Keratinocyte (primary cell): ENCODE measurements at regions not wholly inside any gene's neighbourhood (a gene's known extent, or its start where the extent isn't known, plus 50 kb on each side); places are given as distances from the start of the nearest gene placed in this dataset.
A peak's percentile ranks its signal among the peaks of the same experiment; 100 is the strongest.

Experiments
- DNase-seq: peaks from one replicate; pipeline ENCODE4 v3.0.0-alpha.2; 2011; ENCODE audit warnings: low read depth, missing footprints, low spot score
- FAIRE-seq: peaks from 2 replicates; lab custom pipeline; 2011; peaks lifted over from hg19 to GRCh38; lab: Jason Lieb, UNC
- H2AFZ ChIP-seq: 2 replicates; pipeline ENCODE4 v1.6.0; 2012; ENCODE audit warnings: low read length, control low read depth, inconsistent platforms; ENCODE audit not compliant: control insufficient read depth
- H3K27ac ChIP-seq: 2 replicates; pipeline ENCODE4 v1.5.1; 2011; ENCODE audit warnings: low read length; ENCODE audit not compliant: control insufficient read depth, insufficient read depth
- H3K27me3 ChIP-seq: 3 replicates; pipeline ENCODE4 v1.6.0; 2011; ENCODE audit warnings: low read length; ENCODE audit not compliant: control insufficient read depth, insufficient read depth; ENCODE audit errors: extremely low read depth
- H3K36me3 ChIP-seq, 2 experiments: 2 replicates in 1 of 2; 3 replicates in 1 of 2; pipeline ENCODE4 v1.5.1; 2011; ENCODE audit warnings: low read length in 2 of 2, mild to moderate bottlenecking in 1 of 2; ENCODE audit not compliant: control insufficient read depth in 2 of 2, insufficient read depth in 2 of 2; ENCODE audit errors: extremely low read depth in 1 of 2
- H3K4me1 ChIP-seq: 3 replicates; pipeline ENCODE4 v1.5.1; 2011; ENCODE audit warnings: low read length; ENCODE audit not compliant: control insufficient read depth, insufficient read depth; ENCODE audit errors: extremely low read depth
- H3K4me2 ChIP-seq: 3 replicates; pipeline ENCODE4 v1.6.0; 2011; ENCODE audit warnings: low read depth, low read length; ENCODE audit not compliant: control insufficient read depth, insufficient read depth; ENCODE audit errors: extremely low read depth
- H3K4me3 ChIP-seq, 3 experiments: fragments of 200-600 bp in 1 of 3; sonication (generic) in 1 of 3; 2 replicates in 2 of 3; 3 replicates in 1 of 3; pipeline ENCODE4 v1.5.1; 2011 to 2016; ENCODE audit warnings: low read length in 3 of 3, mild to moderate bottlenecking in 3 of 3, control low read depth in 2 of 3, inconsistent platforms in 1 of 3, low read depth in 1 of 3, mixed read lengths in 1 of 3, mixed run types in 1 of 3, moderate library complexity in 1 of 3; ENCODE audit not compliant: control insufficient read depth in 2 of 3, insufficient read depth in 2 of 3; ENCODE audit errors: extremely low read depth in 1 of 3
- H3K79me2 ChIP-seq: 2 replicates; pipeline ENCODE4 v1.6.0; 2012; ENCODE audit warnings: low read length; ENCODE audit not compliant: control insufficient read depth, insufficient read depth
- H3K9ac ChIP-seq: 3 replicates; pipeline ENCODE4 v1.6.0; 2011; ENCODE audit warnings: low read length; ENCODE audit not compliant: control insufficient read depth, insufficient read depth; ENCODE audit errors: extremely low read depth
- H3K9me1 ChIP-seq: 3 replicates; pipeline ENCODE4 v1.6.0; 2011; ENCODE audit warnings: low read length; ENCODE audit not compliant: control insufficient read depth, insufficient read depth; ENCODE audit errors: extremely low read depth
- H3K9me3 ChIP-seq: 2 replicates; pipeline ENCODE4 v1.5.1; 2012; ENCODE audit warnings: low read depth, low read length; ENCODE audit not compliant: control insufficient read depth
- H4K20me1 ChIP-seq: 3 replicates; pipeline ENCODE4 v1.6.0; 2011; ENCODE audit warnings: low read length; ENCODE audit not compliant: control insufficient read depth, insufficient read depth; ENCODE audit errors: extremely low read depth
- EZH2 ChIP-seq: IDR thresholded peaks from one replicate; pipeline ENCODE4 v1.6.1; 2012; ENCODE audit warnings: inconsistent platforms, mild to moderate bottlenecking, low read length, moderate library complexity
- dilution Hi-C: fragments of 300-500 bp; cut with MboI; formaldehyde crosslinking; loops from one replicate; pipeline ENCODE4 v1.7.0; 2020; ENCODE audit warnings: low sequenced_read_pairs; ENCODE audit not compliant: extremely low pct_ligation_motif_present
- TF ChIP-seq, protein P1 (sequence below), 3 experiments: IDR thresholded peaks in 1 of 3; conservative IDR thresholded peaks in 1 of 3; optimal IDR thresholded peaks in 1 of 3; 2 replicates in 2 of 3; 3 replicates in 1 of 3; pipeline versions ENCODE3 to v1.5.1; 2011; ENCODE audit warnings: low read length in 3 of 3, mild to moderate bottlenecking in 3 of 3, moderate library complexity in 2 of 3, control low read depth in 1 of 3, inconsistent platforms in 1 of 3; ENCODE audit not compliant: insufficient read depth in 2 of 3; ENCODE audit errors: extremely low read depth in 1 of 3

DNA sequence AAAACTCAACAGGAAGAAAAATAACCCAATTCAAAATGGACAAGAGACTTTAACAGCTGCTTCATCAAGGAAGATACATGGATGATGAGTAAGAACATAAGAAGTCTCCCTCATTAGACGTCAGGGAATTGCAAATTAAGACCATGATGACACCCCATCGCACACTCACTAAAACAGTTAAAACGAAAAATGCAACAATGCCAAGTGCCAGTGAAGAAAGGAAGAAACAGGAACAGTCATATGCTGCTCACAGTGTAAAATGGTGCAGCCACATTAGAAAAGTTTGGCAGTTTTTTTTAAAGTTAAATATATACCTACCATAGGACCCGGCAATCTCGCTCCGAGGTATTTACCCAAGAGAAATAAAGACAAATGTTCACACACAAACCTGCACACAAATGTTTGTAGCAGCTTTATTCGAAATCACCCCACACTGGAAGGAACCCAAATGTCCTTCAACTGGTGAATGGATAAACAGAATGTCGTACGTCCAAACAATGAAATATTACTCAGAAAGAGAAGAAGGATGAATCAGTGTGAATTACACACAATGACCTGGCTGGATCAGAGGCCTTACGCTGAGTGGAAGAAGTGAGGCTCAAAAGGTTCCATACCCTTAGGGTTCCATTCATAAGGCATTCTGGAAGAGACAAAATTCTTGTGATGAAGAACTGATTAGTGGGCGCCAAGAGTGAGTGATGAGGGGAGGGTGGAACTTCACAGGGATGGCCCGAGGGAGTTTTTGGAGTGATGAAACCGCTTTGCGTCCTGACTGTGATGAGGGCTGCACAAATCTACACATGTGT, 110.3 kb downstream of the C16orf95 start:
- dilution Hi-C loops, result no loop called here

DNA sequence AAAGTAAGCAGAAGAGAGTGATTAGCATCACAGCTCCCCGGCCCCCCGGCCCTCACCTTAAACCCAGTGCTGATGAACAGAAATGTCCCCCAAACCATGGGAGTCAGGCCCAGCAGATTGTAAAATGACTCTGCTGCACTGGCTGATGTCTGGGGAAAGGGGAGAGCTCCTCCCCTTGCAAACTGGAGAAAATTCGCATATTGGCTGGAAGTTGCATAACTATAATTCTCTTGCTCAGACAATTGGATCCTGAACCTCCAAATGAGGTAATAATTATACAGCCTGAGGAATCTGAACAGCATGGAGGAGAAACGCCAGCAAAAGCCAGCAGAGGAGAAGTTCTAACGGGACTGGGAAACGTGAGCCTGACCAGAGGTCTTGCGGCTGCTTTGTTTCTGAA, 109.7 kb downstream of the C16orf95 start:
- Histone ChIP-seq H3K79me2 (no peaks in the 10 kb centered on the region), H3K9me1 (no peaks in the 10 kb centered on the region), H3K4me2 (peak overlapping the region; percentile 80), H3K9me3 (peaks cover 1% of the 10 kb centered on the region), H4K20me1 (no peaks in the 10 kb centered on the region), H2AFZ (peak overlapping the region; percentile 40), H3K4me1 (peaks cover 21% of the 10 kb centered on the region), H3K9ac (peak overlapping the region; percentile 59), H3K36me3 (no peaks in the 10 kb centered on the region), H3K27ac (peak overlapping the region; percentile 72), H3K27me3 (no peaks in the 10 kb centered on the region), H3K4me3 (peak overlapping the region in 2 of 3 experiments; percentile 2 to 12)
- FAIRE-seq, result peak; percentile 53
- no peak for DNase-seq
- TF ChIP-seq EZH2, result no peak
- TF ChIP-seq, protein P1, sequence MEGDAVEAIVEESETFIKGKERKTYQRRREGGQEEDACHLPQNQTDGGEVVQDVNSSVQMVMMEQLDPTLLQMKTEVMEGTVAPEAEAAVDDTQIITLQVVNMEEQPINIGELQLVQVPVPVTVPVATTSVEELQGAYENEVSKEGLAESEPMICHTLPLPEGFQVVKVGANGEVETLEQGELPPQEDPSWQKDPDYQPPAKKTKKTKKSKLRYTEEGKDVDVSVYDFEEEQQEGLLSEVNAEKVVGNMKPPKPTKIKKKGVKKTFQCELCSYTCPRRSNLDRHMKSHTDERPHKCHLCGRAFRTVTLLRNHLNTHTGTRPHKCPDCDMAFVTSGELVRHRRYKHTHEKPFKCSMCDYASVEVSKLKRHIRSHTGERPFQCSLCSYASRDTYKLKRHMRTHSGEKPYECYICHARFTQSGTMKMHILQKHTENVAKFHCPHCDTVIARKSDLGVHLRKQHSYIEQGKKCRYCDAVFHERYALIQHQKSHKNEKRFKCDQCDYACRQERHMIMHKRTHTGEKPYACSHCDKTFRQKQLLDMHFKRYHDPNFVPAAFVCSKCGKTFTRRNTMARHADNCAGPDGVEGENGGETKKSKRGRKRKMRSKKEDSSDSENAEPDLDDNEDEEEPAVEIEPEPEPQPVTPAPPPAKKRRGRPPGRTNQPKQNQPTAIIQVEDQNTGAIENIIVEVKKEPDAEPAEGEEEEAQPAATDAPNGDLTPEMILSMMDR (optimal IDR thresholded peaks at IDR 0.05 in 1 of 3, IDR thresholded peaks at IDR 0.05 in 1 of 3, conservative IDR thresholded peaks at IDR 0.05 in 1 of 3; ENCODE audit: extremely low read depth in 1 of 3, insufficient read depth in 2 of 3, low read length in 3 of 3), result no peak
- dilution Hi-C loops, result no loop called here

More for the DNA sequence above, 110.3 kb downstream of the C16orf95 start:
- Histone ChIP-seq H3K79me2 (no peaks in the 10 kb centered on the region), H3K36me3 (no peaks in the 10 kb centered on the region), H3K27ac (peak overlapping the region; percentile 72), H3K4me2 (peak overlapping the region; percentile 80), H3K9ac (peak overlapping the region; percentile 59), H3K4me1 (peaks cover 21% of the 10 kb centered on the region), H3K9me1 (no peaks in the 10 kb centered on the region), H2AFZ (no peak overlapping the region), H4K20me1 (no peaks in the 10 kb centered on the region), H3K27me3 (no peaks in the 10 kb centered on the region), H3K4me3 (peak overlapping the region in 1 of 3 experiments; percentile 12), H3K9me3 (peaks cover 1% of the 10 kb centered on the region)
- FAIRE-seq (peak; percentile 61), DNase-seq (peak; percentile 88)
- TF ChIP-seq, protein P1 (optimal IDR thresholded peaks at IDR 0.05 in 1 of 3, IDR thresholded peaks at IDR 0.05 in 1 of 3, conservative IDR thresholded peaks at IDR 0.05 in 1 of 3; ENCODE audit: extremely low read depth in 1 of 3, insufficient read depth in 2 of 3, low read length in 3 of 3), result no peak
